GM21360 (cell line): ENCODE measurements at regions not wholly inside any gene's neighbourhood (a gene's known extent, or its start where the extent isn't known, plus 50 kb on each side); places are given as distances from the start of the nearest gene placed in this dataset.

Experiments used
- ATAC-seq: cut with Tn5 transposase; IDR thresholded peaks from one replicate; pipeline ENCODE4 v1.9.1; 2021; ENCODE audit warnings: mild to moderate bottlenecking, moderate library complexity; ENCODE audit not compliant: unreplicated experiment

GRCh38 chr10:14468023-14468441, 137.3 kb upstream of the FRMD4A start:
- ATAC-seq, result no peak

DNA sequence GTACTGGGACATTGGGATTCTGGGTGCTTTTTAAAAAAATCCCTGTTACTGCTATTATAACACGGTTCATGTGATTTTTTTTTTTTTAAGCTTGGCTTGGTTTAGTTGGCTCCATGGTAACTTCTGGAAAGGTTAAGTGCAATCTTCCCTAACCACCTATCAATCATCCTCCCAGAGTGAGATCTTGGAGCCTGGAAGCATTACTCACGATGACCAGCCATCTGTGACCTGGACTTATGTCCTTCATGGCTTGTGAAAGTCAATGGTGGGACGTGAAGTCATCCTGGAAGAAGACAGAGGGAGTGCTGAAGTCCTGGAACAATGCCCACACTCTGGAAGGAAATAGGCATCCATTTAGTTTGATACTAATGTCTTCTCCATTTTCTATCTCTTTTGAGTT, 135.5 kb upstream of the FRMD4A start:
- no peak for ATAC-seq

- ATAC-seq, result no peak
Observed at GRCh38 chr10:14460447-14460846, 129.7 kb upstream of the FRMD4A start.

DNA sequence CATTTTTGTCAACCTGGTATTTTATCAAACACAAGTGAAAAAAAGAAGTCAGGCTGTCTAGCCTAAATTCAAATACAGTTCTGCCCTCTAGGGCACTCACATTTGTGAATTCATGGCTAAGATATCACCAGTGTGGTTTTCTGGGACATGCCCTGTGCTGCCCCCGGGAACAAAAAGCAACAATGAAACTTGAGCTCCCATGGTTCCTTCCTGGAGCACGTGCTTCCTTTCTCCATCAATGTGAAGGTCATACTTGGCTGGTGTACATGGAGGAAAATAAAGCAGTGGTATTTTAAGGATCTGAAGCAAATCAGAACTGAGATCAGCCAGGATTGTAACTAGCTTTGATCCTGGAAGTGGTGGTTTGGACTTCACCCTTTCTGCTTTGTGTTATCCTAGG, 128.9 kb upstream of the FRMD4A start:
- no peak for ATAC-seq

DNA sequence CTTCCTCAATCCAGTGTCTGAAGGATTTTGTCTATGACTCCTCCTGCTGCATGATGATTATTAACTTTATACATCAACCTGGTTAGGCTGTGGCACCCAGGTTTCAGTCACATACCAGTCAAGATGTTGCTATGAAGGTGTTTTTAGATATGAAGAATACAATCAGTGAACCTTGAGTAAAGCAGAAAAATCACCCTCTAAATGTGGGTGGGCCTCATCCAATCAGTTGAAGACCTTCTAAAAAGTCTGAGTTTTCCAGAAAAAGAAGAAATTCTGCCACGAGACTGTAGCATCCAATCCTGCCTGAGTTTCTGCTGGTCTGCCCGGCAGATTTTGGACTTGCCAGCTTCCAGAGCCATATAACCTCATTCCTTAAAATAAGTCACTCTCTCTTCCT, 126.1 kb upstream of the FRMD4A start:
- ATAC-seq, result no peak

DNA sequence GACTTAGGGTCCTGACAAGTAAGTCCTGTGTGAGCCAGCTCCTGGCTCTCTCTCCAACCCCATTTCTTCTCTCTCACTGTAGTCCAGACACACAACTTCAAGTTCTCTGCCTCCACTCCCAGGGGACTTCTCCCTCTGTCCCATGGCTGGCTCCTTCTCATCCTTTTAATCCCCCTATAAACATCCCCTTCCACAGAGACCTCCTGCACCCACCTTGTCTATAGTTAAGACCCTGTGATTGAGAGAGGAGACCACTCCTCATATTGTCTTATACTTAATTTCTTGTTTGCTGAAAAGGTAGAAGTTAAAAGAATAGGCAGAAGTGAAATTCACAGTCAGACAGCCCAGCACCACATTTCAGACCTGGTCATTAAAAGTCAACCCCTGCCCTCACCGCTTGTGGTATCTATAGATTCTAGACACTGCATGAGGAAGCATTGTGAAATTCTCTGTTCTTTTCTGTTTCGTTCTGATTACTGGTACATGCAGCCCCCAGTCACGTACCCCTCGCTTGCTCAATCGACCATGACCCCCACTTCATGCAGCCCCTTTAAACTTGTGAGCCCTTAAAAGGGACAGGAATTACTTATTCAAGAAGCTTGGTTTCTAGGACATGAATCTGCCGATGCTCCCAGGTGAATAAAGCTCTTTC, 125.6 kb upstream of the FRMD4A start:
- ATAC-seq, result no peak

- no peak for ATAC-seq
Observed at GRCh38 chr10:14454629-14455028, 123.9 kb upstream of the FRMD4A start.

DNA sequence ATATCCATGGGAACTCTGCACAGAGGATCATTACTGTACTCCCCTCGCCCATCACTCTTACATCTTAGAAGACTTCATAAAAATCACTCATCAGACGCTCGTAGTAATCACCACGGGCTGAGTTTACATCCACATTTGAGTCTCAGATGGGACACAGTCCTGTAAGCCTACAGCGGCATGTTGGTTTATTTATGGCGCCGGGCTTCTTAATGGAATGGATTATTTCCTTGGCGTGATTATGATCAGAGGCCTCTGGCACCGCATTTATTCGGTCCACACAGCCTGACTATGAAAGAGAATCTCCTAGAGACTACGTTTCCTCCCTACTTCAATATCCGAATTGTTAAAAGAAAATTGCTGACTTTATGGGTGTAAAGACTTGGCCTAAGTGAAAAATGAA, 123.5 kb upstream of the FRMD4A start:
- no peak for ATAC-seq

DNA sequence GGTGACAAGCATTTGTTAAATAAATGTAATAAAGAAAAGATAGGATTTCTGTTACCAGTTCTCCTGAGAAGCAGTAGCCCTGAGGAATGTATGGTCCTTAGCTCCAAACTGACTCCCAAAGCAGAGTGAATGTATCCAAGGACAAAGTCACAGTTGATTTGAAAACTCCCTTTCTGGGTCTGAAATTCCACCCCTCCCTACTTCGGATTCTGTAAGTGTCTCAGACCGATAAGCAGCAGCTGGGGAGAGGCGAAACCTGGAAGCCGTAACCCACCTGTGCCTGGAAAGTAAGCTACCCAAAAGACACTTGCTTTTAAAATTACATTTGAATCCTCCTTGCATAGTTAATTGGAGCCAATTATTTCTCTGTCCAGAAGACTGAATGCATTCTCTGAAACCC, 122.9 kb upstream of the FRMD4A start:
- ATAC-seq, result no peak

GRCh38 chr10:14451341-14451740, 120.6 kb upstream of the FRMD4A start:
- ATAC-seq, result no peak

- no peak for ATAC-seq
Observed at GRCh38 chr10:14450041-14450491, 119.3 kb upstream of the FRMD4A start.

GRCh38 chr10:14449293-14449815, 118.6 kb upstream of the FRMD4A start:
- no peak for ATAC-seq

DNA sequence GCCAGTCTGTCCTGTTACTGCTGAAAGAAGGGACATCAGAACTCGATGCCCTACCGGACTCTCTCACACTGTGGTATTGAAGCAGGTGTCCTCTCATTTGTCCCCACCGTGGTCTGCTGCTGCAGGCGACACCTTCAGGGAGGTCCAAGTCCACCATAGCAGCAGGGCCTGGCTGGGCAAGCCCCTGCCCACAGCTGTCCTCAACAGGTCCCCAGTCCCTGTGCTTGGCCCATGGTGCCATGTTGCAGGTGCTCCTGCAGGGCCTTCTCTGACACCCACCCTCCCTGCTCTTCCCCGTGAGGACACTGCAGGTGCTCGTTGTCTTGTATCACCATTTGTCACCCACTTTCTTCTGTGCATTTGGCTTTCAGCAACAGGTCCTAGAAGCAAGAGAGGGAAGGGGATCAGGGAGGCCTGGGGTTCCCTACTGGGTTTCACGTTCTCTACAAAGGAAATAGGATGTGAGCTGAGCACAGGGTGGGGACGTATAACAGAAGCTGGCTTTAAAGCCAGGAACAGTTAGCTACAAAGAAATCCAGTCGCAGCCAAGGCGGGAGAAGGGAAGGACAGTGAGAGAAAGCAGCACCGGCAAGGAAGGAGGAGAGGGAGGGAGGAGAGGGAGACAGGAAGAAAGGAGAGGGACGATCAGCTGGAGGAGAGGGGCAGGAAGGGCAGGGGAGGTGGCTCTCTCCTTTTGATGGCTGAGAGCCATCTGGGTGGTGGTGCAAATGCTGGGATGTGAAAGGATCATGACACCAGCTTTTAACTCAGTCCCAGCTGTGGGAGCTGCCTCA, 117.7 kb upstream of the FRMD4A start:
- no peak for ATAC-seq

DNA sequence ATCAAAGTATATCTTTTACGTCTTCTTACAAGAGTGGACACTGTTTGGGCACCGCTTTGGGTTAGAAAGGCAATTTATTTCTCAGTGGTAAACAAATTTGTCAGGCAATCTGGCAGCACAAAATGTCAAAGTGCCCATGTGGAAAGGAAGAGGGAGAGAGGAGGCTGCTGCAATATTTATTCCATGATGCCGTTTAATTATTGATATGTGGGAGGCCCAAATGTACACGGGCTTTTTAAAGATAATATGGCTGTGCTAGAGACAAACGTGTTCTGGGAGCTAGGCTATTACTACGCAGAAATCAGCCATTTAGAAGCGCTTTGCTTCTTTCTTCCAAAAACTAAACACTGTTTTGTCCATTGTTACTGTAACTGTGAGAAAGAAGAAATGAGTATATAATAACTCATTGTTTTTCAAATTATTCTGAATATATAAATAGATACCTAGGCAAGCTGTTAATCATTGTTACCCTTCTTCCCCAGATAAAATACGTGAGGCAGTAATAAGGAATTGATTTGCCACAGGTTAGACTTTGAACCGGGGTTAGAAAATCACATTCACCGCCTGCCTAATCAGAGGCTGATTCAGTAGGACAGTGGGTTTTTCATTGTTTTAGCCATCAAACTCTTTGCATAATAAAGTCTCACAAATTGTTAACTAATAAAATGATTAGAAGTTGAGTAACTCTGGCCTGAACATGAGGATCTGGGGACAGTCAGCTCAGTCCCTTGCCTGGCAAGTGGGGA, 116.5 kb upstream of the FRMD4A start:
- ATAC-seq, result no peak

DNA sequence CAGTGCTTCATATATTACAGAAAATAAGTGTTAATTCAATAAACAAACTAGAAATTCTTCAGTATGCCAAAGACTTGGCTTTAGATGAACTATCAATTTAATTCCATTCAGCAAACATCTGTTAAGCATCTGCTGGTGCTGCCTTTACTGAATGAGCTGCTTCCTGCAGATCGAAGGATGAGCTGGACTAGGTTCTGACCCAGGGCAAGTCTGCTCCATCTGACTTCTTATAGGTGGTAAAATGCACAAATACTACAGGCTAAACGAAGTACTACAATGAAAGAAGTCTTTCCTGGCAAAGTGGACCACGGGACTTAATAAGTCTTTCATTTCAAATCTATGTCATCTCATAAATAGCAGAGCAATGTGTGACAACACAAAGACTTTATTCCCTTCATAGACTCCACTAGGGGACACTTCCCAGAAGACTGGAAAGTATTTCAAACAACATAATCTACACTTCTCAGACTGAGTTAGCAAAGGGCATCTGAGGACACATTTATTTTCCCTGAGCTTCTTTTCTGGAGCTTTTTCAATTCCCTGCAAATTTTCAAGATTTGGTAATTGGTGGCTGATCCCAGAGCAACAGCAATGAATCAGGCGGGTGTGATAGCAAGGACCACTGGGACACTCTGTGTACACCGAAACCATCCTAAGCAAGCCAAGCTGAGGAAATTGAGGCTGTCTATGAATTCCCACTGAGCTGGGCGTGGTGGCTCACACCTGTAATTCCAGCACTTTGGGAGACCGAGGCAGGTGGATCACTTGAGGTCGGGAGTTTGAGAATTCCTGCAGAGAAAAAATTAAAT, 108.9 kb upstream of the FRMD4A start:
- ATAC-seq, result no peak

GRCh38 chr10:14438576-14438975, 107.9 kb upstream of the FRMD4A start:
- no peak for ATAC-seq

GRCh38 chr10:14438057-14438456, 107.3 kb upstream of the FRMD4A start:
- ATAC-seq, result no peak

- no peak for ATAC-seq
Observed at GRCh38 chr10:14435976-14436632, 105.4 kb upstream of the FRMD4A start.

- no peak for ATAC-seq
Observed at GRCh38 chr10:14433147-14433546, 102.4 kb upstream of the FRMD4A start.

DNA sequence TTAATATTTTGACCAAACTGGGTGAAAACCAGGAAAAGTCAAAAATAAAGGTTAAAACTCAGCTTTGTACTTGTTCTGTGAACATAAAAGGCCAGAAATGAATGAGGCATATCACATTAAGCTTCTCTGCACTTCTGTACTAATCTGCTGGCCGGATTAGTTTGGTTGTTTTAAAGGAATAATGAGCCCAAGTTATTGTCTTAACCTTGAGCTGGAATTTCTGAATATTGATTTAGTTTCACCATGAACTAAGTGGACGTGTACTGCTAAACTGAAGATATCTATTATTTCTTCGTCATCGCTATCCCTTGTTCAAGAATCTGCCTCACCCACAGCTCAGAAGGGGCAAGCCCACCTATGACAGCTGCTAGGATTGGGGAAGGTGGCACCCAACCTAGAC, 101.1 kb upstream of the FRMD4A start:
- ATAC-seq, result no peak
